OCI-LY7 (cell line): ENCODE measurements at regions not wholly inside any gene's neighbourhood (a gene's known extent, or its start where the extent isn't known, plus 50 kb on each side); places are given as distances from the start of the nearest gene placed in this dataset.
"Not testable (repeated sequence)": the region's sequence is repeated elsewhere in the genome, so short reads cannot be mapped to it uniquely, and the experiment has no call there.

Experiments used
- BruUV-seq: library from RNA; stranded (reverse); fragments of 400-500 nt; replicated peaks from 2 replicates; lab custom pipeline; 2021; lab: Mats Ljungman, UMichigan
- CTCF ChIA-PET: fragments of 300-600 bp; sonication (Branson Sonifier 250); formaldehyde crosslinking; loops from one replicate; lab custom pipeline; 2022; ENCODE audit warnings: antibody characterized with exemption; ENCODE audit not compliant: unreplicated experiment; lab: Charles Lee
- POLR2A ChIA-PET: fragments of 300-600 bp; sonication (Branson Sonifier 250); formaldehyde crosslinking; loops from one replicate; lab custom pipeline; 2022; ENCODE audit warnings: antibody characterized with exemption; lab: Charles Lee
- DNase-seq: peaks from one replicate; pipeline ENCODE4 v3.0.0-alpha.2; 2015; ENCODE audit warnings: low spot score
- H2AFZ ChIP-seq: fragments of 200-600 bp; sonication (generic), shearing (Covaris generic); 2 replicates; pipeline ENCODE4 v1.6.1; 2014; ENCODE audit warnings: mild to moderate bottlenecking, antibody characterized with exemption, low read length, moderate library complexity
- H3K27ac ChIP-seq: fragments of 200-600 bp; sonication (generic); 2 replicates; pipeline ENCODE4 v1.5.1; 2014; ENCODE audit warnings: mixed run types, low read depth, mild to moderate bottlenecking, moderate library complexity, low read length, inconsistent platforms; ENCODE audit not compliant: poor library complexity, severe bottlenecking
- H3K36me3 ChIP-seq: fragments of 200-600 bp; sonication (generic); 2 replicates; pipeline ENCODE4 v1.6.1; 2014; ENCODE audit warnings: mild to moderate bottlenecking, antibody characterized with exemption, low read length, moderate library complexity, mixed read lengths; ENCODE audit not compliant: insufficient read depth
- H3K4me1 ChIP-seq: fragments of 200-600 bp; sonication (generic); 2 replicates; pipeline ENCODE4 v1.5.1; 2014; ENCODE audit warnings: mild to moderate bottlenecking, low read length; ENCODE audit not compliant: insufficient read depth, poor library complexity, severe bottlenecking
- H3K4me2 ChIP-seq: fragments of 200-600 bp; sonication (generic); 2 replicates; pipeline ENCODE4 v1.6.1; 2014; ENCODE audit warnings: mild to moderate bottlenecking, low read length
- H3K4me3 ChIP-seq: fragments of 200-600 bp; sonication (generic); 2 replicates; pipeline ENCODE4 v1.5.1; 2014; ENCODE audit warnings: mild to moderate bottlenecking, low read depth, low read length; ENCODE audit not compliant: poor library complexity, severe bottlenecking
- H3K79me2 ChIP-seq: fragments of 200-600 bp; sonication (generic); 2 replicates; pipeline ENCODE4 v1.6.1; 2016; ENCODE audit warnings: low read depth, mild to moderate bottlenecking, low read length, moderate library complexity, mixed read lengths; ENCODE audit not compliant: insufficient read depth
- H3K9me2 ChIP-seq: fragments of 200-600 bp; sonication (generic); 2 replicates; pipeline ENCODE4 v1.6.1; 2016; ENCODE audit warnings: mild to moderate bottlenecking, low read length, mixed read lengths; ENCODE audit not compliant: insufficient read depth
- H3K9me3 ChIP-seq: fragments of 200-600 bp; sonication (generic); 2 replicates; pipeline ENCODE4 v1.6.1; 2014; ENCODE audit warnings: mild to moderate bottlenecking, mixed run types, low read length, mixed read lengths
- H4K20me1 ChIP-seq: fragments of 200-600 bp; sonication (generic); 2 replicates; pipeline ENCODE4 v1.6.1; 2014; ENCODE audit warnings: mild to moderate bottlenecking, antibody characterized with exemption, low read length, moderate library complexity, mixed read lengths; ENCODE audit not compliant: insufficient read depth
- EZH2phosphoT487 ChIP-seq: fragments of 200-600 bp; sonication (generic); IDR thresholded peaks from 2 replicates; pipeline ENCODE4 v1.6.1; 2018; ENCODE audit warnings: low read depth, borderline replicate concordance, mild to moderate bottlenecking, mixed run types, antibody characterized with exemption, low read length, moderate library complexity, mixed read lengths
- intact Hi-C: fragments of 100-400 bp; cut with micrococcal nuclease; formaldehyde crosslinking; loops from one replicate; pipeline ENCODE4 v1.10.0; 2022; ENCODE audit not compliant: unreplicated experiment
- TF ChIP-seq, protein P1 (sequence below): fragments of 200-600 bp; sonication (generic); conservative IDR thresholded peaks from 2 replicates; pipeline ENCODE4 v1.5.1; 2014; ENCODE audit warnings: mild to moderate bottlenecking, antibody characterized with exemption, low read length, moderate library complexity, mixed read lengths

DNA sequence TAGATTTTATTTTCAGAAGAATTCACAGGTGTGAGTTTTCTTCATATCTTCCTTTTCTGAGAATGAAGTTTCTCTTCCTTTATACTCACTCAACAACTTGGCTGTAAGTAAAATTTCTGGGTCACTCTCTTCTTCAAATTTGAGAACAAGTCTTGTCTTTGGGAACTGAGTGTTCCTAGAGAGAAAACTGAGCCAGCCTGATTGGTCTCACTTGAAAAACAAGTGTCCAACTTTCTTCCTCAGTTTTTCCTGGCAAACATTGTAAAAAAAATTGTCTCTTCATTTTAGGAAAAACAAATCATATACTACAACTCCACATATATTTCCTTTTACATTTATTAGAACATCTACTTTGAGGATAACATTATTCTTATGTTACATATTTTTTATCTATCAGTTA lies 156.1 kb upstream of the GHR start:
- BruUV-seq = no TSS peak
- POLR2A ChIA-PET = interaction anchor here (0.7 kb wide), 1 partner anchor 196 kb away, joined by 4 read pairs; no protein-coding TSS in a partner anchor

DNA sequence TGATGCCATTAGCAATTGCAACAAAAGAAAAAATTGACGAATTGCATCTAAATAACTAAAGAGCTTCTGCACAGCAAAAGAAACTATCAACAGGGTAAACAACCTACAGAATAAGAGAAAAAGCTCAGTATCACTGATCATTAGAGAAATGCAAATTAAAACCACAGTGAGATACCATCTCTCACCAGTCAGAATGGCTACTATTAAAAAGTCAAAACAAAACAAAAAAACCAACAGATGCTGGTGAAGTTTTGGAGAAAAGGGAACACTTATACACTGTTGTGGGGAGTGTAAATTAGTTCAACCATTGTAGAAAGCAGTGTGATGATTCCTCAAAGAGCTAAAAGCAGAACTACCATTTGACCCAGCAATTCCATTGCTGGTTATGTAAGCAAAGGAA lies 155.1 kb upstream of the GHR start:
- H2AFZ ChIP-seq, H3K27ac ChIP-seq, H3K9me2 ChIP-seq, POLR2A ChIA-PET, H3K4me1 ChIP-seq, H3K36me3 ChIP-seq, H3K4me2 ChIP-seq, CTCF ChIA-PET, H3K79me2 ChIP-seq, H4K20me1 ChIP-seq, BruUV-seq, H3K4me3 ChIP-seq, H3K9me3 ChIP-seq, DNase-seq, intact Hi-C loops: not testable (repeated sequence)

More for the DNA sequence above, 156.1 kb upstream of the GHR start:
- H2AFZ ChIP-seq = no peak overlapping the region
- no peaks in the 10 kb centered on the region for H3K79me2 ChIP-seq
- H3K27ac ChIP-seq = no peak overlapping the region
- H3K9me2 ChIP-seq = no peaks in the 10 kb centered on the region
- CTCF ChIA-PET = no interaction called here
- TF ChIP-seq EZH2phosphoT487 = no peak
- TF ChIP-seq, protein P1, sequence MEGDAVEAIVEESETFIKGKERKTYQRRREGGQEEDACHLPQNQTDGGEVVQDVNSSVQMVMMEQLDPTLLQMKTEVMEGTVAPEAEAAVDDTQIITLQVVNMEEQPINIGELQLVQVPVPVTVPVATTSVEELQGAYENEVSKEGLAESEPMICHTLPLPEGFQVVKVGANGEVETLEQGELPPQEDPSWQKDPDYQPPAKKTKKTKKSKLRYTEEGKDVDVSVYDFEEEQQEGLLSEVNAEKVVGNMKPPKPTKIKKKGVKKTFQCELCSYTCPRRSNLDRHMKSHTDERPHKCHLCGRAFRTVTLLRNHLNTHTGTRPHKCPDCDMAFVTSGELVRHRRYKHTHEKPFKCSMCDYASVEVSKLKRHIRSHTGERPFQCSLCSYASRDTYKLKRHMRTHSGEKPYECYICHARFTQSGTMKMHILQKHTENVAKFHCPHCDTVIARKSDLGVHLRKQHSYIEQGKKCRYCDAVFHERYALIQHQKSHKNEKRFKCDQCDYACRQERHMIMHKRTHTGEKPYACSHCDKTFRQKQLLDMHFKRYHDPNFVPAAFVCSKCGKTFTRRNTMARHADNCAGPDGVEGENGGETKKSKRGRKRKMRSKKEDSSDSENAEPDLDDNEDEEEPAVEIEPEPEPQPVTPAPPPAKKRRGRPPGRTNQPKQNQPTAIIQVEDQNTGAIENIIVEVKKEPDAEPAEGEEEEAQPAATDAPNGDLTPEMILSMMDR = no peak
- no peak for DNase-seq
- intact Hi-C loops = no loop called here
- no peaks in the 10 kb centered on the region for H3K4me1 ChIP-seq
- no peaks in the 10 kb centered on the region for H3K36me3 ChIP-seq
- no peak overlapping the region for H3K4me3 ChIP-seq
- no peaks in the 10 kb centered on the region for H3K9me3 ChIP-seq
- no peaks in the 10 kb centered on the region for H4K20me1 ChIP-seq
- no peak overlapping the region for H3K4me2 ChIP-seq

DNA sequence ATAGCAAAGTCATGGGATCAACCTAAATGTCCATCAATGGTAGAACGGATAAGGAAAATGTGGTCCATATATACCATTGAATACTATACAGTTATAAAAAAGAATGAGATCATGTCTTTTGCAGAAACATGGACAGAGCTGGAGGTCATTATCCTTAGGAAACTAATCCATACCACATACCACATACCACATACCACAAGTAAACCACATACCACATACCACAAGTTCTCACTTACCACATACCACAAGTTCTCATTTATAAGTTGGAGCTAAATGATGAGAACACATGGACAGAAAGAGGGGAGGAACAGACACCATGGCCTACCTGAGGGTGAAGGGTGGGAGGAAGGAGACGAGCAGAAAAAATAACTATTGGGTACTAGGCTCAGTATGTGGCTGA lies 154.6 kb upstream of the GHR start:
- H3K36me3 ChIP-seq = no peaks in the 10 kb centered on the region
- no TSS peak for BruUV-seq
- H2AFZ ChIP-seq = no peak overlapping the region
- H3K4me1 ChIP-seq = no peaks in the 10 kb centered on the region
- no peaks in the 10 kb centered on the region for H4K20me1 ChIP-seq
- DNase-seq = no peak
- H3K27ac ChIP-seq = no peak overlapping the region
- ChIA-PET POLR2A (no interaction called here), CTCF (no interaction called here)
- H3K9me3 ChIP-seq = no peaks in the 10 kb centered on the region
- intact Hi-C loops = no loop called here
- no peak overlapping the region for H3K4me2 ChIP-seq
- H3K79me2 ChIP-seq = no peaks in the 10 kb centered on the region
- no peak overlapping the region for H3K4me3 ChIP-seq
- no peaks in the 10 kb centered on the region for H3K9me2 ChIP-seq
- no peak for TF ChIP-seq EZH2phosphoT487
- TF ChIP-seq, protein P1 = no peak
